Gastrocnemius medialis (tissue), 4 donors: ENCODE measurements at regions not wholly inside any gene's neighbourhood (a gene's known extent, or its start where the extent isn't known, plus 50 kb on each side); places are given as distances from the start of the nearest gene placed in this dataset.

Experiments
- ATAC-seq, 2 donors: fragments of 150-250 bp; one replicate each; pipeline ENCODE4 v1.9.1; 2016
- DNase-seq, 2 donors: peaks; one replicate each; pipeline ENCODE4 v3.0.0-alpha.2; 2019
- H3K27ac ChIP-seq, 4 donors: fragments of 200-600 bp; sonication (generic); 1 replicate in 1 of 4; 2 replicates in 3 of 4; pipeline ENCODE4 v1.5.1; 2016 to 2018; ENCODE audit warnings: mild to moderate bottlenecking in 2 of 4, moderate library complexity in 1 of 4
- H3K27me3 ChIP-seq, 3 donors: fragments of 200-600 bp; sonication (generic) in 2 of 3; 1 replicate in 1 of 3; 2 replicates in 2 of 3; pipeline versions ENCODE4 v1.5.1 to v1.6.0; 2016 to 2019; ENCODE audit warnings: mild to moderate bottlenecking in 1 of 3, moderate library complexity in 1 of 3
- H3K36me3 ChIP-seq, 2 donors: fragments of 200-600 bp; sonication (generic) in 1 of 2; one replicate each; pipeline ENCODE4 v1.5.1; 2017 to 2018
- H3K4me1 ChIP-seq, 2 donors: fragments of 200-600 bp; sonication (generic) in 1 of 2; one replicate each; pipeline ENCODE4 v1.5.1; 2016 to 2017; ENCODE audit warnings: mild to moderate bottlenecking in 2 of 2
- H3K4me3 ChIP-seq, 4 donors: fragments of 200-600 bp; sonication (generic) in 3 of 4; 1 replicate in 1 of 4; 2 replicates in 3 of 4; pipeline ENCODE4 v1.5.1; 2016 to 2019; ENCODE audit warnings: mild to moderate bottlenecking in 2 of 4
- H3K9me3 ChIP-seq, 3 donors: fragments of 200-600 bp; sonication (generic) in 2 of 3; 1 replicate in 1 of 3; 2 replicates in 2 of 3; pipeline ENCODE4 v1.5.1; 2016 to 2019
- CTCF ChIP-seq, 5 experiments: fragments of 450-650 bp in 3 of 5; fragments of 200-600 bp in 2 of 5; sonication (generic) in 2 of 5; IDR thresholded peaks in 4 of 5; conservative IDR thresholded peaks in 1 of 5; 1 replicate in 4 of 5; 2 replicates in 1 of 5; pipeline ENCODE4 v1.5.1; 2016 to 2019; ENCODE audit warnings: antibody characterized with exemption in 5 of 5, mild to moderate bottlenecking in 3 of 5, moderate library complexity in 3 of 5
- POLR2A ChIP-seq, 2 donors: fragments of 450-650 bp; IDR thresholded peaks; one replicate each; pipeline ENCODE4 v1.6.1; 2017; ENCODE audit warnings: antibody characterized with exemption in 2 of 2, mild to moderate bottlenecking in 2 of 2, moderate library complexity in 2 of 2
- in situ Hi-C, 4 donors: fragments of 200-750 bp; cut with MboI; loops; one replicate each; pipeline versions ENCODE4 v1.15.0 to v1.8.0; 2017; ENCODE audit warnings: low sequenced_read_pairs in 4 of 4
- intact Hi-C: fragments of 100-400 bp; cut with DNase I; formaldehyde crosslinking; loops from one replicate; pipeline ENCODE4 v1.15.1; 2023; ENCODE audit warnings: low total_unique reads

GRCh38 chr6:133680994-133681393 is 207.9 kb upstream of the TCF21 start:
- Histone ChIP-seq H3K27me3 (no peaks in the 10 kb centered on the region), H3K27ac (no peak overlapping the region), H3K4me3 (no peak overlapping the region), H3K9me3 (no peaks in the 10 kb centered on the region), H3K36me3 (no peaks in the 10 kb centered on the region), H3K4me1 (peaks cover 8 to 10% of the 10 kb centered on the region in 2 donors)
- DNase-seq (no peak), ATAC-seq (no peak)
- TF ChIP-seq CTCF (IDR thresholded peaks at IDR 0.05 in 4 of 5, conservative IDR thresholded peaks at IDR 0.05 in 1 of 5) (no peak), POLR2A (IDR thresholded peaks at IDR 0.05) (no peak)
- in situ Hi-C loops (no loop called here), intact Hi-C loops (no loop called here)

- Histone ChIP-seq H3K9me3 (no peaks in the 10 kb centered on the region), H3K36me3 (no peaks in the 10 kb centered on the region), H3K27me3 (no peaks in the 10 kb centered on the region), H3K27ac (no peak overlapping the region), H3K4me3 (no peak overlapping the region), H3K4me1 (peaks cover 8 to 10% of the 10 kb centered on the region in 2 donors)
- no peak for TF ChIP-seq CTCF (IDR thresholded peaks at IDR 0.05 in 4 of 5, conservative IDR thresholded peaks at IDR 0.05 in 1 of 5)
- TF ChIP-seq POLR2A (IDR thresholded peaks at IDR 0.05): no peak
- in situ Hi-C loops (no loop called here), intact Hi-C loops (no loop called here)
- no peak for DNase-seq
- no peak for ATAC-seq
These were observed 207.0 kb upstream of the TCF21 start for GRCh38 chr6:133681891-133682290.

- in situ Hi-C loops (no loop called here), intact Hi-C loops (no loop called here)
- Histone ChIP-seq H3K27me3 (no peaks in the 10 kb centered on the region), H3K9me3 (no peaks in the 10 kb centered on the region), H3K4me3 (no peak overlapping the region), H3K36me3 (no peaks in the 10 kb centered on the region), H3K27ac (no peak overlapping the region), H3K4me1 (peaks cover 8 to 10% of the 10 kb centered on the region in 2 donors)
- no peak for DNase-seq
- TF ChIP-seq CTCF (IDR thresholded peaks at IDR 0.05 in 4 of 5, conservative IDR thresholded peaks at IDR 0.05 in 1 of 5) (no peak), POLR2A (IDR thresholded peaks at IDR 0.05) (no peak)
- no peak for ATAC-seq
These were observed 206.2 kb upstream of the TCF21 start for GRCh38 chr6:133682506-133683307.

GRCh38 chr6:133683308-133683580 is 205.7 kb upstream of the TCF21 start:
- ATAC-seq: no peak
- no peak overlapping the region for H3K4me3 ChIP-seq
- intact Hi-C loops (no loop called here), in situ Hi-C loops (no loop called here)
- no peaks in the 10 kb centered on the region for H3K9me3 ChIP-seq
- no peaks in the 10 kb centered on the region for H3K27me3 ChIP-seq
- DNase-seq: no peak
- peaks cover 8 to 10% of the 10 kb centered on the region in 2 donors for H3K4me1 ChIP-seq
- no peak overlapping the region for H3K27ac ChIP-seq
- no peaks in the 10 kb centered on the region for H3K36me3 ChIP-seq
- no peak for TF ChIP-seq POLR2A (IDR thresholded peaks at IDR 0.05)
- no peak for TF ChIP-seq CTCF (IDR thresholded peaks at IDR 0.05 in 4 of 5, conservative IDR thresholded peaks at IDR 0.05 in 1 of 5)

GRCh38 chr6:133683606-133684005 is 205.3 kb upstream of the TCF21 start:
- H3K9me3 ChIP-seq: no peaks in the 10 kb centered on the region
- TF ChIP-seq POLR2A (IDR thresholded peaks at IDR 0.05): no peak
- no peak for TF ChIP-seq CTCF (IDR thresholded peaks at IDR 0.05 in 4 of 5, conservative IDR thresholded peaks at IDR 0.05 in 1 of 5)
- H3K36me3 ChIP-seq: no peaks in the 10 kb centered on the region
- intact Hi-C loops: no loop called here
- H3K27me3 ChIP-seq: no peaks in the 10 kb centered on the region
- in situ Hi-C loops: no loop called here
- DNase-seq (no peak), ATAC-seq (no peak)
- H3K27ac ChIP-seq: no peak overlapping the region
- H3K4me3 ChIP-seq: no peak overlapping the region
- H3K4me1 ChIP-seq: peaks cover 8 to 10% of the 10 kb centered on the region in 2 donors
